T-cell (primary cell): ENCODE measurements at regions not wholly inside any gene's neighbourhood (a gene's known extent, or its start where the extent isn't known, plus 50 kb on each side); places are given as distances from the start of the nearest gene placed in this dataset.

Experiments
- ATAC-seq, 4 experiments: fragments of 200-7000 bp in 3 of 4; fragments of 150-1000 bp in 1 of 4; cut with Tn5 transposase; replicated peaks in 1 of 4; 1 replicate in 3 of 4; 2 replicates in 1 of 4; pipeline ENCODE4 v1.10.0; 2021; ENCODE audit warnings: moderate library complexity in 3 of 4, mild to moderate bottlenecking in 2 of 4, moderate number of reproducible peaks in 1 of 4
- CTCF ChIA-PET, 2 donors: fragments of 300-600 bp; sonication (Branson Sonifier 250); formaldehyde crosslinking; loops; one replicate each; lab custom pipeline; 2022; ENCODE audit warnings: antibody characterized with exemption in 2 of 2; lab: Charles Lee
- POLR2A ChIA-PET, 2 donors: fragments of 300-600 bp; sonication (Branson Sonifier 250); formaldehyde crosslinking; loops; one replicate each; lab custom pipeline; 2022; ENCODE audit warnings: antibody characterized with exemption in 2 of 2; lab: Charles Lee
- DNase-seq, 35 experiments: peaks; one replicate each; pipeline versions ENCODE4 v3.0.0 to v3.0.0-alpha.2; 2013 to 2023
- H3K27ac ChIP-seq: one replicate; pipeline ENCODE4 v1.5.1; 2013; ENCODE audit warnings: low read length
- H3K27me3 ChIP-seq, 2 experiments: replicated peaks in 1 of 2; 1 replicate in 1 of 2; 2 replicates in 1 of 2; pipeline versions ENCODE4 v1.6.1 to v1.7.0; 2013; ENCODE audit warnings: low read length in 1 of 2, mixed read lengths in 1 of 2; ENCODE audit not compliant: control insufficient read depth in 2 of 2, insufficient read depth in 2 of 2; ENCODE audit errors: extremely low read depth in 1 of 2
- H3K36me3 ChIP-seq, 2 donors: 1 replicate in 1 of 2; 2 replicates in 1 of 2; pipeline versions ENCODE4 v1.6.1 to v1.7.0; 2013; ENCODE audit warnings: low read length in 1 of 2; ENCODE audit not compliant: control insufficient read depth in 2 of 2, insufficient read depth in 1 of 2; ENCODE audit errors: extremely low read depth in 1 of 2
- H3K4me1 ChIP-seq, 2 experiments: 1 replicate in 1 of 2; 2 replicates in 1 of 2; pipeline versions ENCODE4 v1.6.1 to v1.7.0; 2013; ENCODE audit warnings: low read length in 2 of 2, mixed read lengths in 1 of 2; ENCODE audit not compliant: insufficient read depth in 2 of 2, control insufficient read depth in 1 of 2; ENCODE audit errors: extremely low read depth in 1 of 2
- H3K4me3 ChIP-seq, 2 donors: 1 replicate in 1 of 2; 2 replicates in 1 of 2; pipeline versions ENCODE4 v1.5.1 to v1.7.0; 2013; ENCODE audit warnings: mild to moderate bottlenecking in 2 of 2, low read length in 1 of 2, moderate library complexity in 1 of 2; ENCODE audit not compliant: control insufficient read depth in 1 of 2; ENCODE audit errors: extremely low read depth in 1 of 2
- H3K9me3 ChIP-seq: 2 replicates; pipeline ENCODE4 v1.7.0; 2013
- H3K27ac Mint-ChIP-seq, 2 donors: one replicate each; pipeline ENCODE4 v1.8.0; 2020 to 2021; ENCODE audit warnings: mild to moderate bottlenecking in 2 of 2, mixed read lengths in 2 of 2
- H3K27me3 Mint-ChIP-seq, 2 donors: one replicate each; pipeline ENCODE4 v1.8.0; 2021 to 2022; ENCODE audit warnings: mixed read lengths in 2 of 2
- H3K36me3 Mint-ChIP-seq: one replicate; pipeline ENCODE4 v1.8.0; 2021; ENCODE audit warnings: mixed read lengths
- H3K4me1 Mint-ChIP-seq, 3 donors: one replicate each; pipeline ENCODE4 v1.8.0; 2020 to 2022; ENCODE audit warnings: mixed read lengths in 3 of 3, mild to moderate bottlenecking in 1 of 3
- H3K4me3 Mint-ChIP-seq, 3 donors: one replicate each; pipeline ENCODE4 v1.8.0; 2020 to 2022; ENCODE audit warnings: mild to moderate bottlenecking in 3 of 3, mixed read lengths in 3 of 3, moderate library complexity in 3 of 3
- H3K9me3 Mint-ChIP-seq, 3 donors: one replicate each; pipeline ENCODE4 v1.8.0; 2020 to 2022; ENCODE audit warnings: mixed read lengths in 3 of 3
- WGBS: methylation state at CpG from one replicate; pipeline ENCODE4 v1.1.5; 2013; ENCODE audit warnings: missing lambda C conversion rate; ENCODE audit not compliant: insufficient coverage; 5-methylcytosine and 5-hydroxymethylcytosine counted together

GRCh38 chr9:135184181-135185053, 96.9 kb downstream of the OLFM1 start:
- Mint-ChIP-seq H3K27me3 (peaks cover 3 to 11% of the 10 kb centered on the region in 2 donors), H3K9me3 (no peaks in the 10 kb centered on the region), H3K27ac (no peak overlapping the region), H3K4me3 (no peak overlapping the region), H3K36me3 (no peaks in the 10 kb centered on the region), H3K4me1 (peaks cover 0 to 4% (median 0%) of the 10 kb centered on the region in 3 donors)
- Histone ChIP-seq H3K9me3 (no peaks in the 10 kb centered on the region), H3K36me3 (no peaks in the 10 kb centered on the region), H3K27me3 (peaks cover 0 to 12% of the 10 kb centered on the region in 2 experiments), H3K4me3 (no peak overlapping the region), H3K27ac (no peak overlapping the region), H3K4me1 (no peaks in the 10 kb centered on the region)
- ChIA-PET CTCF (no interaction called here), POLR2A (no interaction called here)
- ATAC-seq (no peak), DNase-seq (no peak)
- WGBS: 77% methylated on average over 19 of the region's 37 CpGs

GRCh38 chr9:135185060-135185459, 97.6 kb downstream of the OLFM1 start:
- Histone ChIP-seq H3K4me1 (no peaks in the 10 kb centered on the region), H3K4me3 (no peak overlapping the region), H3K27ac (no peak overlapping the region), H3K9me3 (no peaks in the 10 kb centered on the region), H3K36me3 (no peaks in the 10 kb centered on the region), H3K27me3 (peaks cover 0 to 12% of the 10 kb centered on the region in 2 experiments)
- H3K27me3 Mint-ChIP-seq: peaks cover 3 to 11% of the 10 kb centered on the region in 2 donors
- ChIA-PET POLR2A (no interaction called here), CTCF (no interaction called here)
- no peak overlapping the region for H3K27ac Mint-ChIP-seq
- H3K9me3 Mint-ChIP-seq: no peaks in the 10 kb centered on the region
- WGBS: 94% methylated on average over 16 of the region's 21 CpGs
- H3K4me1 Mint-ChIP-seq: peaks cover 0 to 4% (median 0%) of the 10 kb centered on the region in 3 donors
- no peak for ATAC-seq
- no peak for DNase-seq
- no peak overlapping the region for H3K4me3 Mint-ChIP-seq
- no peaks in the 10 kb centered on the region for H3K36me3 Mint-ChIP-seq

DNA sequence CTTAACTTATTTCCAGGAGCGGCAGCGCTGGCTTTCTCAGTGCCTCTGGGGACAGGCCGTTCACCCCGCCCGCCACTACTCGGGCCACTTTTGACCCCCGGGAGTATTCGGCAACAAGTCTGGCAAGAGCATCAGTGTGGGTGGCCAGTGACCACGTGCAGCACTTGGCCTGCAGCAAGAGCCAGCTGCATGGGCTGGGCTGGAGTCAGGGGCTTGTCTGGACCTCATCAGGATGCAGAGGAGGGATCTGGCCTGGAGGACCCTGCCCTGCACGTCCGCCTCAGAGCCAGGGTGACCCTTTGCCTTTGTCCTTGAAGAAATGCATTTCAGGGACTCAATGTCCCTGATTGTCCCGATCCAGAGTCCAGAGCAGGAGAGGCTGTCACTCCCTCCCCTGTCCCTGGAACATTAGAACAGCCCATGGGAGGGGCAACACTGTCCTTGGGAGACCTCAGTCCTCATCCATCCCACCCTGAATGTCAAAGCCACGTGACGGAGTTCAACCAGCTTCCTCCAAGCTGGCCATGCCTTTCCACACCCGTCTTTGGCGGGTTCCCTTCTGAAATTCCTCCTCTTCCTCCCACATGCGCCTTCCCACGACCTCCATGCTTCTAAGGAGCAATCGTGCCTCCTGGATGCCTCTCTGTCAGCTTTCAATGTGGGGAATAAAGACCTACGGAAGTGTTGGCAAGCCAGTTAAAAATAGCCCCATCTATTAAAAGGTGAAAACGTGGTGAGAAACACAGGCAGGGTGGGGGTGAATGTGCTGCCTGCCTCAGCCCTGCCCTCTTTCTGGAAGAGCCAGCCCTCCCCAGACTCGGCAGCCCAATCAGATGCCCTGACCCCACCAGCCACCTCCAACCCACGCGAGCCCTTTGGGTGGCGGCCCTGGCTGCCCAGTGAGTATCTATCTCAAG, 99.0 kb downstream of the OLFM1 start:
- Mint-ChIP-seq H3K4me1 (peaks cover 0 to 4% (median 0%) of the 10 kb centered on the region in 3 donors), H3K27ac (no peak overlapping the region), H3K36me3 (no peaks in the 10 kb centered on the region), H3K9me3 (no peaks in the 10 kb centered on the region), H3K4me3 (no peak overlapping the region), H3K27me3 (peaks cover 5 to 14% of the 10 kb centered on the region in 2 donors)
- peaks cover 0 to 12% of the 10 kb centered on the region in 2 experiments for H3K27me3 ChIP-seq
- DNase-seq: no peak
- ATAC-seq: no peak
- H3K36me3 ChIP-seq: no peaks in the 10 kb centered on the region
- POLR2A ChIA-PET: no interaction called here
- CTCF ChIA-PET: no interaction called here
- 59% methylated on average over 17 of the region's 25 CpGs for WGBS
- no peak overlapping the region for H3K4me3 ChIP-seq
- no peak overlapping the region for H3K27ac ChIP-seq
- no peaks in the 10 kb centered on the region for H3K9me3 ChIP-seq
- no peaks in the 10 kb centered on the region for H3K4me1 ChIP-seq

DNA sequence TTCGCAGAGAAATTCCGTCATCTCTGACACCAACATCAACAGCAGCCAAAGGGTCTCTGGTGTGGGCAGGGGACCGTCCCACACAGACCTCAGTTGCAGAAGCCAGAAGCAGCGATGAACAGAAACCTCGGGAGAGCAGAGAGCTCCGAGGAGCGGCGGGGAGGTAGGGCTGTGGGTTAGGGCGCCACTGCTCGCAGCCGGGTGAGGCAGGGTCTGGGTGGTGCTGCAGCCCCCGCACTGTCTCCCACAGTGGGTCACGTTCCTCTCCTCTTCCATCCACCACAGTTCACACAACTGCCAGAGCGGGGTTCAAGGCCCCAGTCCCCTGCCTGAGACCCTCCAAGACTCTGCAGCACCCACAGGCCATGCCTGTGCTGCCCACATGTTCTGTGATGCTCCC, 99.9 kb downstream of the OLFM1 start:
- WGBS: 66% methylated on average over 5 of the region's 14 CpGs
- no peak overlapping the region for H3K4me3 ChIP-seq
- ATAC-seq (no peak), DNase-seq (no peak)
- H3K4me3 Mint-ChIP-seq: no peak overlapping the region
- H3K36me3 ChIP-seq: no peaks in the 10 kb centered on the region
- H3K27ac Mint-ChIP-seq: no peak overlapping the region
- no peak overlapping the region for H3K27ac ChIP-seq
- H3K9me3 Mint-ChIP-seq: no peaks in the 10 kb centered on the region
- peaks cover 0 to 4% (median 0%) of the 10 kb centered on the region in 3 donors for H3K4me1 Mint-ChIP-seq
- POLR2A ChIA-PET: no interaction called here
- no peaks in the 10 kb centered on the region for H3K36me3 Mint-ChIP-seq
- H3K27me3 ChIP-seq: peaks cover 0 to 13% of the 10 kb centered on the region in 2 experiments
- H3K4me1 ChIP-seq: no peaks in the 10 kb centered on the region
- no peaks in the 10 kb centered on the region for H3K9me3 ChIP-seq
- H3K27me3 Mint-ChIP-seq: peaks cover 5 to 14% of the 10 kb centered on the region in 2 donors
- CTCF ChIA-PET: no interaction called here

- H3K4me3 Mint-ChIP-seq: no peak overlapping the region
- no peaks in the 10 kb centered on the region for H3K36me3 Mint-ChIP-seq
- H3K4me1 Mint-ChIP-seq: peaks cover 0 to 4% (median 0%) of the 10 kb centered on the region in 3 donors
- ATAC-seq: no peak
- H3K9me3 ChIP-seq: no peaks in the 10 kb centered on the region
- no peak overlapping the region for H3K4me3 ChIP-seq
- CTCF ChIA-PET: no interaction called here
- H3K27ac ChIP-seq: no peak overlapping the region
- no peaks in the 10 kb centered on the region for H3K4me1 ChIP-seq
- no peaks in the 10 kb centered on the region for H3K36me3 ChIP-seq
- peaks cover 10 to 14% of the 10 kb centered on the region in 2 donors for H3K27me3 Mint-ChIP-seq
- POLR2A ChIA-PET: no interaction called here
- DNase-seq: no peak
- H3K27ac Mint-ChIP-seq: no peak overlapping the region
- 79% methylated on average over 9 of the region's 9 CpGs for WGBS
- peaks cover 0 to 26% of the 10 kb centered on the region in 2 experiments for H3K27me3 ChIP-seq
- H3K9me3 Mint-ChIP-seq: no peaks in the 10 kb centered on the region
Observed at GRCh38 chr9:135188681-135189151, 101.2 kb downstream of the OLFM1 start.

- Mint-ChIP-seq H3K4me3 (no peak overlapping the region), H3K27me3 (peaks cover 14 to 15% of the 10 kb centered on the region in 2 donors), H3K9me3 (no peaks in the 10 kb centered on the region), H3K27ac (no peak overlapping the region), H3K4me1 (peaks cover 0 to 4% (median 0%) of the 10 kb centered on the region in 3 donors), H3K36me3 (no peaks in the 10 kb centered on the region)
- 87% methylated on average over 4 of the region's 5 CpGs for WGBS
- POLR2A ChIA-PET: no interaction called here
- Histone ChIP-seq H3K9me3 (no peaks in the 10 kb centered on the region), H3K27me3 (peaks cover 0 to 32% of the 10 kb centered on the region in 2 experiments), H3K36me3 (no peaks in the 10 kb centered on the region), H3K4me1 (no peaks in the 10 kb centered on the region), H3K27ac (no peak overlapping the region), H3K4me3 (no peak overlapping the region)
- CTCF ChIA-PET: no interaction called here
- DNase-seq (no peak), ATAC-seq (no peak)
Observed at GRCh38 chr9:135189497-135189896, 102.0 kb downstream of the OLFM1 start.
